GM23338 (cell line): ENCODE measurements at regions not wholly inside any gene's neighbourhood (a gene's known extent, or its start where the extent isn't known, plus 50 kb on each side); places are given as distances from the start of the nearest gene placed in this dataset.
"Not testable (repeated sequence)": the region's sequence is repeated elsewhere in the genome, so short reads cannot be mapped to it uniquely, and the experiment has no call there.

Experiments used
- EZH2 ChIP-seq: fragments of 200-600 bp; sonication (generic); IDR thresholded peaks from one replicate; pipeline ENCODE4 v1.8.0; 2017; ENCODE audit warnings: antibody characterized with exemption, mild to moderate bottlenecking, low read depth; ENCODE audit not compliant: unreplicated experiment
- EZH2phosphoT487 ChIP-seq: fragments of 200-600 bp; sonication (generic); IDR thresholded peaks from one replicate; pipeline ENCODE4 v1.8.1; 2018; ENCODE audit warnings: antibody characterized with exemption; ENCODE audit not compliant: unreplicated experiment
- POLR2AphosphoS5 ChIP-seq: IDR thresholded peaks from 2 replicates; pipeline ENCODE4 v1.6.1; 2016; ENCODE audit warnings: antibody characterized with exemption, low read depth
- ZNF331 ChIP-seq: fragments of 250-450 bp; sonication (Bioruptor Pico); IDR thresholded peaks from 2 replicates; pipeline ENCODE4 v1.5.0; 2020; ENCODE audit warnings: low read depth, mild to moderate bottlenecking, moderate library complexity
- TF ChIP-seq, protein P1 (sequence below), 2 experiments: fragments of 200-600 bp in 1 of 2; sonication (generic) in 1 of 2; conservative IDR thresholded peaks; 2 replicates each; pipeline versions ENCODE4 v1.5.1 to v1.6.1; 2016 to 2017; ENCODE audit warnings: antibody characterized with exemption in 2 of 2, low read depth in 2 of 2, mild to moderate bottlenecking in 2 of 2, moderate library complexity in 1 of 2
- TF ChIP-seq, protein P2 (sequence below): fragments of 250-450 bp; sonication (Bioruptor Pico); IDR thresholded peaks from 2 replicates; pipeline ENCODE4 v1.5.0; 2020; ENCODE audit warnings: mild to moderate bottlenecking, moderate library complexity
- TF ChIP-seq, protein P3 (sequence below): IDR thresholded peaks from one replicate; pipeline ENCODE4 v1.6.1; 2018; ENCODE audit warnings: antibody characterized with exemption; ENCODE audit not compliant: unreplicated experiment

DNA sequence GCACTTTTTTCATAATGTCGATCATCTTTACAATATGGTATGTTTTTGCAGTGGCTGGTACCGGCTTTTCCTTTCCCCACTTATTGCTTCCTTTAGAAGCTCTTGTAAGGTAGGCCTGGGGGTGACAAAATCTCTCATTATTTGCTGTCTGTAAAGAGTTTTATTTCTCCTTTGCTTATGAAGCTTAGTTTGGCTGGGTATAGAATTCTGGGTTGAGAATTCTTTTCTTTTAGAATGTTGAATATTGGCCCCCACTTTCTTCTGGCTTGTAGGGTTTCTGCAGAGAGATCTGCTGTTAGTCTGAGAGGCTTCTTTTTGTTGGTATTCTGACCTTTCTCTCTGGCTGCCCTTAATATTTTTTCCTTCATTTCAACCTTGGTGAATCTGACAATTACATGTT, 58.5 kb upstream of the OR14J1 start:
- TF ChIP-seq, protein P1, sequence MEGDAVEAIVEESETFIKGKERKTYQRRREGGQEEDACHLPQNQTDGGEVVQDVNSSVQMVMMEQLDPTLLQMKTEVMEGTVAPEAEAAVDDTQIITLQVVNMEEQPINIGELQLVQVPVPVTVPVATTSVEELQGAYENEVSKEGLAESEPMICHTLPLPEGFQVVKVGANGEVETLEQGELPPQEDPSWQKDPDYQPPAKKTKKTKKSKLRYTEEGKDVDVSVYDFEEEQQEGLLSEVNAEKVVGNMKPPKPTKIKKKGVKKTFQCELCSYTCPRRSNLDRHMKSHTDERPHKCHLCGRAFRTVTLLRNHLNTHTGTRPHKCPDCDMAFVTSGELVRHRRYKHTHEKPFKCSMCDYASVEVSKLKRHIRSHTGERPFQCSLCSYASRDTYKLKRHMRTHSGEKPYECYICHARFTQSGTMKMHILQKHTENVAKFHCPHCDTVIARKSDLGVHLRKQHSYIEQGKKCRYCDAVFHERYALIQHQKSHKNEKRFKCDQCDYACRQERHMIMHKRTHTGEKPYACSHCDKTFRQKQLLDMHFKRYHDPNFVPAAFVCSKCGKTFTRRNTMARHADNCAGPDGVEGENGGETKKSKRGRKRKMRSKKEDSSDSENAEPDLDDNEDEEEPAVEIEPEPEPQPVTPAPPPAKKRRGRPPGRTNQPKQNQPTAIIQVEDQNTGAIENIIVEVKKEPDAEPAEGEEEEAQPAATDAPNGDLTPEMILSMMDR (conservative IDR thresholded peaks at IDR 0.05; ENCODE audit: low read depth in 2 of 2) = not testable (repeated sequence)
- not testable (repeated sequence) for TF ChIP-seq POLR2AphosphoS5, EZH2phosphoT487, EZH2, ZNF331
- TF ChIP-seq, protein P2, sequence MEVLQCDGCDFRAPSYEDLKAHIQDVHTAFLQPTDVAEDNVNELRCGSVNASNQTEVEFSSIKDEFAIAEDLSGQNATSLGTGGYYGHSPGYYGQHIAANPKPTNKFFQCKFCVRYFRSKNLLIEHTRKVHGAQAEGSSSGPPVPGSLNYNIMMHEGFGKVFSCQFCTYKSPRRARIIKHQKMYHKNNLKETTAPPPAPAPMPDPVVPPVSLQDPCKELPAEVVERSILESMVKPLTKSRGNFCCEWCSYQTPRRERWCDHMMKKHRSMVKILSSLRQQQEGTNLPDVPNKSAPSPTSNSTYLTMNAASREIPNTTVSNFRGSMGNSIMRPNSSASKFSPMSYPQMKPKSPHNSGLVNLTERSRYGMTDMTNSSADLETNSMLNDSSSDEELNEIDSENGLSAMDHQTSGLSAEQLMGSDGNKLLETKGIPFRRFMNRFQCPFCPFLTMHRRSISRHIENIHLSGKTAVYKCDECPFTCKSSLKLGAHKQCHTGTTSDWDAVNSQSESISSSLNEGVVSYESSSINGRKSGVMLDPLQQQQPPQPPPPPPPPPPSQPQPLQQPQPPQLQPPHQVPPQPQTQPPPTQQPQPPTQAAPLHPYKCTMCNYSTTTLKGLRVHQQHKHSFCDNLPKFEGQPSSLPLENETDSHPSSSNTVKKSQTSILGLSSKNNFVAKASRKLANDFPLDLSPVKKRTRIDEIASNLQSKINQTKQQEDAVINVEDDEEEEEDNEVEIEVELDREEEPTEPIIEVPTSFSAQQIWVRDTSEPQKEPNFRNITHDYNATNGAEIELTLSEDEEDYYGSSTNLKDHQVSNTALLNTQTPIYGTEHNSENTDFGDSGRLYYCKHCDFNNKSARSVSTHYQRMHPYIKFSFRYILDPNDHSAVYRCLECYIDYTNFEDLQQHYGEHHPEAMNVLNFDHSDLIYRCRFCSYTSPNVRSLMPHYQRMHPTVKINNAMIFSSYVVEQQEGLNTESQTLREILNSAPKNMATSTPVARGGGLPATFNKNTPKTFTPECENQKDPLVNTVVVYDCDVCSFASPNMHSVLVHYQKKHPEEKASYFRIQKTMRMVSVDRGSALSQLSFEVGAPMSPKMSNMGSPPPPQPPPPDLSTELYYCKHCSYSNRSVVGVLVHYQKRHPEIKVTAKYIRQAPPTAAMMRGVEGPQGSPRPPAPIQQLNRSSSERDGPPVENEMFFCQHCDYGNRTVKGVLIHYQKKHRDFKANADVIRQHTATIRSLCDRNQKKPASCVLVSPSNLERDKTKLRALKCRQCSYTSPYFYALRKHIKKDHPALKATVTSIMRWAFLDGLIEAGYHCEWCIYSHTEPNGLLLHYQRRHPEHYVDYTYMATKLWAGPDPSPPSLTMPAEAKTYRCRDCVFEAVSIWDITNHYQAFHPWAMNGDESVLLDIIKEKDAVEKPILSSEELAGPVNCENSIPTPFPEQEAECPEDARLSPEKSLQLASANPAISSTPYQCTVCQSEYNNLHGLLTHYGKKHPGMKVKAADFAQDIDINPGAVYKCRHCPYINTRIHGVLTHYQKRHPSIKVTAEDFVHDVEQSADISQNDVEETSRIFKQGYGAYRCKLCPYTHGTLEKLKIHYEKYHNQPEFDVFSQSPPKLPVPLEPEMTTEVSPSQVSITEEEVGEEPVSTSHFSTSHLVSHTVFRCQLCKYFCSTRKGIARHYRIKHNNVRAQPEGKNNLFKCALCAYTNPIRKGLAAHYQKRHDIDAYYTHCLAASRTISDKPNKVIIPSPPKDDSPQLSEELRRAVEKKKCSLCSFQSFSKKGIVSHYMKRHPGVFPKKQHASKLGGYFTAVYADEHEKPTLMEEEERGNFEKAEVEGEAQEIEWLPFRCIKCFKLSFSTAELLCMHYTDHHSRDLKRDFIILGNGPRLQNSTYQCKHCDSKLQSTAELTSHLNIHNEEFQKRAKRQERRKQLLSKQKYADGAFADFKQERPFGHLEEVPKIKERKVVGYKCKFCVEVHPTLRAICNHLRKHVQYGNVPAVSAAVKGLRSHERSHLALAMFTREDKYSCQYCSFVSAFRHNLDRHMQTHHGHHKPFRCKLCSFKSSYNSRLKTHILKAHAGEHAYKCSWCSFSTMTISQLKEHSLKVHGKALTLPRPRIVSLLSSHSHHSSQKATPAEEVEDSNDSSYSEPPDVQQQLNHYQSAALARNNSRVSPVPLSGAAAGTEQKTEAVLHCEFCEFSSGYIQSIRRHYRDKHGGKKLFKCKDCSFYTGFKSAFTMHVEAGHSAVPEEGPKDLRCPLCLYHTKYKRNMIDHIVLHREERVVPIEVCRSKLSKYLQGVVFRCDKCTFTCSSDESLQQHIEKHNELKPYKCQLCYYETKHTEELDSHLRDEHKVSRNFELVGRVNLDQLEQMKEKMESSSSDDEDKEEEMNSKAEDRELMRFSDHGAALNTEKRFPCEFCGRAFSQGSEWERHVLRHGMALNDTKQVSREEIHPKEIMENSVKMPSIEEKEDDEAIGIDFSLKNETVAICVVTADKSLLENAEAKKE (CRISPR knock-in tag) = not testable (repeated sequence)
- TF ChIP-seq, protein P3, sequence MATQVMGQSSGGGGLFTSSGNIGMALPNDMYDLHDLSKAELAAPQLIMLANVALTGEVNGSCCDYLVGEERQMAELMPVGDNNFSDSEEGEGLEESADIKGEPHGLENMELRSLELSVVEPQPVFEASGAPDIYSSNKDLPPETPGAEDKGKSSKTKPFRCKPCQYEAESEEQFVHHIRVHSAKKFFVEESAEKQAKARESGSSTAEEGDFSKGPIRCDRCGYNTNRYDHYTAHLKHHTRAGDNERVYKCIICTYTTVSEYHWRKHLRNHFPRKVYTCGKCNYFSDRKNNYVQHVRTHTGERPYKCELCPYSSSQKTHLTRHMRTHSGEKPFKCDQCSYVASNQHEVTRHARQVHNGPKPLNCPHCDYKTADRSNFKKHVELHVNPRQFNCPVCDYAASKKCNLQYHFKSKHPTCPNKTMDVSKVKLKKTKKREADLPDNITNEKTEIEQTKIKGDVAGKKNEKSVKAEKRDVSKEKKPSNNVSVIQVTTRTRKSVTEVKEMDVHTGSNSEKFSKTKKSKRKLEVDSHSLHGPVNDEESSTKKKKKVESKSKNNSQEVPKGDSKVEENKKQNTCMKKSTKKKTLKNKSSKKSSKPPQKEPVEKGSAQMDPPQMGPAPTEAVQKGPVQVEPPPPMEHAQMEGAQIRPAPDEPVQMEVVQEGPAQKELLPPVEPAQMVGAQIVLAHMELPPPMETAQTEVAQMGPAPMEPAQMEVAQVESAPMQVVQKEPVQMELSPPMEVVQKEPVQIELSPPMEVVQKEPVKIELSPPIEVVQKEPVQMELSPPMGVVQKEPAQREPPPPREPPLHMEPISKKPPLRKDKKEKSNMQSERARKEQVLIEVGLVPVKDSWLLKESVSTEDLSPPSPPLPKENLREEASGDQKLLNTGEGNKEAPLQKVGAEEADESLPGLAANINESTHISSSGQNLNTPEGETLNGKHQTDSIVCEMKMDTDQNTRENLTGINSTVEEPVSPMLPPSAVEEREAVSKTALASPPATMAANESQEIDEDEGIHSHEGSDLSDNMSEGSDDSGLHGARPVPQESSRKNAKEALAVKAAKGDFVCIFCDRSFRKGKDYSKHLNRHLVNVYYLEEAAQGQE = not testable (repeated sequence)
